ENCODE measurements at regions not wholly inside any gene's neighbourhood (a gene's known extent, or its start where the extent isn't known, plus 50 kb on each side); places are given as distances from the start of the nearest gene placed in this dataset.

- DNase-seq (ENCODE audit: low spot score): no peak
Measured at GRCh38 chr2:9681427-9681817, 50.6 kb upstream of the YWHAQ start.

GRCh38 chr2:9685637-9686036 lies 54.8 kb upstream of the YWHAQ start:
- no peak for DNase-seq (ENCODE audit: low spot score)

- DNase-seq (ENCODE audit: low spot score): no peak
Measured at GRCh38 chr2:9686061-9686460, 55.3 kb upstream of the YWHAQ start.

GRCh38 chr2:9690252-9690651 lies 59.5 kb upstream of the YWHAQ start:
- no peak for DNase-seq (ENCODE audit: low spot score)

- DNase-seq (ENCODE audit: low spot score): no peak
Measured at GRCh38 chr2:9690716-9691498, 60.1 kb upstream of the YWHAQ start.

GRCh38 chr2:9692456-9693195 lies 61.8 kb upstream of the YWHAQ start:
- DNase-seq (ENCODE audit: low spot score): no peak

GRCh38 chr2:9693196-9693491 lies 62.3 kb upstream of the YWHAQ start:
- no peak for DNase-seq (ENCODE audit: low spot score)

GRCh38 chr2:9693646-9694045 lies 62.8 kb upstream of the YWHAQ start:
- DNase-seq (ENCODE audit: low spot score): no peak

- DNase-seq (ENCODE audit: low spot score): no peak
Measured at GRCh38 chr2:9694661-9695234, 64.0 kb upstream of the YWHAQ start.

GRCh38 chr2:9695941-9696340 lies 65.1 kb upstream of the YWHAQ start:
- DNase-seq (ENCODE audit: low spot score): no peak

GRCh38 chr2:9696731-9697130 lies 65.9 kb upstream of the YWHAQ start:
- no peak for DNase-seq (ENCODE audit: low spot score)

- no peak for DNase-seq (ENCODE audit: low spot score)
Measured at GRCh38 chr2:9697909-9698308, 67.1 kb upstream of the YWHAQ start.

- DNase-seq (ENCODE audit: low spot score): no peak
Measured at GRCh38 chr2:9699139-9700108, 68.6 kb upstream of the YWHAQ start.

GRCh38 chr2:9700109-9700495 lies 69.3 kb upstream of the YWHAQ start:
- no peak for DNase-seq (ENCODE audit: low spot score)

- DNase-seq (ENCODE audit: low spot score): no peak
Measured at GRCh38 chr2:9702604-9703084, 71.8 kb upstream of the YWHAQ start.

GRCh38 chr2:9703085-9703678 lies 72.4 kb upstream of the YWHAQ start:
- DNase-seq (ENCODE audit: low spot score): no peak

- DNase-seq (ENCODE audit: low spot score): no peak
Measured at GRCh38 chr2:9703701-9704221, 73.0 kb upstream of the YWHAQ start.

GRCh38 chr2:9704600-9704999 lies 73.8 kb upstream of the YWHAQ start:
- no peak for DNase-seq (ENCODE audit: low spot score)

- no peak for DNase-seq (ENCODE audit: low spot score)
Measured at GRCh38 chr2:9705196-9705595, 74.4 kb upstream of the YWHAQ start.

- no peak for DNase-seq (ENCODE audit: low spot score)
Measured at GRCh38 chr2:9707008-9707407, 76.2 kb upstream of the YWHAQ start.

- no peak for DNase-seq (ENCODE audit: low spot score)
Measured at GRCh38 chr2:9707611-9708160, 76.9 kb upstream of the YWHAQ start.

Measured in globus pallidus (tissue), 1 donor.